NCI-H226 (cell line): ENCODE measurements at regions not wholly inside any gene's neighbourhood (a gene's known extent, or its start where the extent isn't known, plus 50 kb on each side); places are given as distances from the start of the nearest gene placed in this dataset.
"Not testable (repeated sequence)": the region's sequence is repeated elsewhere in the genome, so short reads cannot be mapped to it uniquely, and the experiment has no call there.

Experiments
- DNase-seq: peaks from one replicate; pipeline ENCODE4 v3.0.0-alpha.2; 2015

- no peak for DNase-seq
Observed at GRCh38 chr6:93081901-93082300, 337.5 kb downstream of the EPHA7 start.

GRCh38 chr6:93079061-93079460 is 340.3 kb downstream of the EPHA7 start:
- DNase-seq: no peak

GRCh38 chr6:93073811-93074210 is 345.5 kb downstream of the EPHA7 start:
- DNase-seq: no peak

GRCh38 chr6:93069856-93070255 is 349.5 kb downstream of the EPHA7 start:
- DNase-seq: no peak

- no peak for DNase-seq
Observed at GRCh38 chr6:93059911-93060310, 359.4 kb downstream of the EPHA7 start.

GRCh38 chr6:93057584-93057983 is 361.8 kb downstream of the EPHA7 start:
- DNase-seq: no peak

GRCh38 chr6:93048381-93048780 is 371.0 kb downstream of the EPHA7 start:
- no peak for DNase-seq

- no peak for DNase-seq
Observed at GRCh38 chr6:93047033-93047432, 372.3 kb downstream of the EPHA7 start.

GRCh38 chr6:93045156-93045555 is 374.2 kb downstream of the EPHA7 start:
- DNase-seq: no peak

GRCh38 chr6:93040375-93040774 is 379.0 kb downstream of the EPHA7 start:
- no peak for DNase-seq

GRCh38 chr6:93036835-93037234 is 382.5 kb downstream of the EPHA7 start:
- no peak for DNase-seq

- no peak for DNase-seq
Observed at GRCh38 chr6:93035756-93036155, 383.6 kb downstream of the EPHA7 start.

- DNase-seq: no peak
Observed at GRCh38 chr6:93021235-93021915, 398.0 kb downstream of the EPHA7 start.

GRCh38 chr6:93017626-93018025 is 401.7 kb downstream of the EPHA7 start:
- no peak for DNase-seq

GRCh38 chr6:93017213-93017612 is 402.1 kb downstream of the EPHA7 start:
- no peak for DNase-seq

- no peak for DNase-seq
Observed at GRCh38 chr6:93013054-93013453, 406.3 kb downstream of the EPHA7 start.

GRCh38 chr6:93008375-93008774 is 411.0 kb downstream of the EPHA7 start:
- no peak for DNase-seq

- DNase-seq: no peak
Observed at GRCh38 chr6:92989656-92990055, 429.7 kb downstream of the EPHA7 start.

GRCh38 chr6:92979281-92979680 is 440.1 kb downstream of the EPHA7 start:
- no peak for DNase-seq

- no peak for DNase-seq
Observed at GRCh38 chr6:92977018-92977417, 442.3 kb downstream of the EPHA7 start.

GRCh38 chr6:92967362-92967761 is 452.0 kb downstream of the EPHA7 start:
- DNase-seq: no peak

- no peak for DNase-seq
Observed at GRCh38 chr6:92962846-92963245, 456.5 kb downstream of the EPHA7 start.

- not testable (repeated sequence) for DNase-seq
Observed at GRCh38 chr6:92952111-92952510, 467.2 kb downstream of the EPHA7 start.

- no peak for DNase-seq
Observed at GRCh38 chr6:92945799-92946198, 473.6 kb downstream of the EPHA7 start.

GRCh38 chr6:92944132-92944531 is 475.2 kb downstream of the EPHA7 start:
- DNase-seq: no peak
